SK-N-SH treated with all-trans-retinoic acid at 6 μM for 48 hours (cell line): ENCODE measurements at regions not wholly inside any gene's neighbourhood (a gene's known extent, or its start where the extent isn't known, plus 50 kb on each side); places are given as distances from the start of the nearest gene placed in this dataset.
A peak's percentile ranks its signal among the peaks of the same experiment; 100 is the strongest.

Experiments used
- ATAC-seq: fragments of 200-7000 bp; cut with Tn5 transposase; 3 replicates; pipeline ENCODE4 v1.9.1; 2020; ENCODE audit warnings: mild to moderate bottlenecking, moderate library complexity
- CREB5 ChIP-seq: fragments of 250-450 bp; sonication (Bioruptor Pico); IDR thresholded peaks from 2 replicates; pipeline ENCODE4 v1.5.1; 2020; ENCODE audit warnings: low read depth, mild to moderate bottlenecking, moderate library complexity
- CSDC2 ChIP-seq: fragments of 250-450 bp; sonication (Bioruptor Pico); IDR thresholded peaks from 2 replicates; pipeline ENCODE4 v1.5.0; 2020; ENCODE audit warnings: mild to moderate bottlenecking, moderate library complexity
- CSRNP3 ChIP-seq: fragments of 250-450 bp; sonication (Bioruptor Pico); IDR thresholded peaks from 2 replicates; pipeline ENCODE4 v1.5.1; 2021; ENCODE audit warnings: mild to moderate bottlenecking, moderate library complexity
- ESRRG ChIP-seq: fragments of 250-450 bp; sonication (Bioruptor Pico); IDR thresholded peaks from 2 replicates; pipeline ENCODE4 v1.6.1; 2021; ENCODE audit warnings: mild to moderate bottlenecking
- ISL1 ChIP-seq: fragments of 250-450 bp; sonication (Bioruptor Pico); IDR thresholded peaks from 2 replicates; pipeline ENCODE4 v2.1.2; 2022; ENCODE audit warnings: mild to moderate bottlenecking, moderate library complexity
- OSR1 ChIP-seq: fragments of 250-450 bp; sonication (Bioruptor Pico); IDR thresholded peaks from 2 replicates; pipeline ENCODE4 v1.8.0; 2022; ENCODE audit warnings: moderate library complexity, mild to moderate bottlenecking, inconsistent platforms
- PATZ1 ChIP-seq: fragments of 250-450 bp; sonication (Bioruptor Pico); IDR thresholded peaks from 2 replicates; pipeline ENCODE4 v1.8.0; 2020; ENCODE audit warnings: mild to moderate bottlenecking, moderate library complexity, borderline replicate concordance
- POU6F1 ChIP-seq: fragments of 250-450 bp; sonication (Bioruptor Pico); IDR thresholded peaks from 2 replicates; pipeline ENCODE4 v1.8.0; 2021; ENCODE audit warnings: low read depth, mild to moderate bottlenecking, moderate library complexity, borderline replicate concordance
- TOX ChIP-seq: fragments of 250-450 bp; sonication (Bioruptor Pico); IDR thresholded peaks from 2 replicates; pipeline ENCODE4 v1.8.0; 2021; ENCODE audit warnings: mild to moderate bottlenecking, moderate library complexity, borderline replicate concordance
- TSHZ2 ChIP-seq: fragments of 250-450 bp; sonication (Bioruptor Pico); IDR thresholded peaks from 2 replicates; pipeline ENCODE4 v1.5.0; 2020; ENCODE audit warnings: mild to moderate bottlenecking, moderate library complexity
- ZC3H10 ChIP-seq: fragments of 250-450 bp; sonication (Bioruptor Pico); IDR thresholded peaks from 2 replicates; pipeline ENCODE4 v1.5.1; 2021; ENCODE audit warnings: mild to moderate bottlenecking, moderate library complexity
- ZNF565 ChIP-seq: fragments of 450-650 bp; formaldehyde crosslinking; conservative IDR thresholded peaks from 2 replicates; pipeline ENCODE4 v1.5.0; 2020; ENCODE audit warnings: low read depth, mild to moderate bottlenecking, moderate library complexity
- ZNF70 ChIP-seq: fragments of 450-650 bp; formaldehyde crosslinking; IDR thresholded peaks from 2 replicates; pipeline ENCODE4 v1.5.0; 2020; ENCODE audit warnings: mild to moderate bottlenecking, moderate library complexity

- TF ChIP-seq ZC3H10 (CRISPR knock-in tag): peak; percentile 49; the same call in 1 of the 2 replicates
- TF ChIP-seq TOX: no peak
- peak; percentile 31; the same call in 1 of the 2 replicates for TF ChIP-seq PATZ1 (CRISPR knock-in tag)
- TF ChIP-seq POU6F1 (CRISPR knock-in tag): no peak
- TF ChIP-seq ISL1 (CRISPR knock-in tag): peak; percentile 80
- ATAC-seq: peak; percentile 97
Measured at GRCh38 chr15:62606376-62607113, 436.0 kb upstream of the TPM1 start.

GRCh38 chr15:62607114-62607462 is 435.5 kb upstream of the TPM1 start:
- TF ChIP-seq ZNF70 (CRISPR knock-in tag): no peak
- TF ChIP-seq ZC3H10 (CRISPR knock-in tag): no peak
- TF ChIP-seq TSHZ2 (CRISPR knock-in tag): no peak
- no peak for TF ChIP-seq CREB5 (CRISPR knock-in tag)
- ATAC-seq: no peak

GRCh38 chr15:62607643-62608042 is 434.9 kb upstream of the TPM1 start:
- TF ChIP-seq CSDC2 (CRISPR knock-in tag) (no peak), ESRRG (CRISPR knock-in tag) (no peak), ZNF565 (CRISPR knock-in tag) (no peak), CSRNP3 (CRISPR knock-in tag) (no peak), PATZ1 (CRISPR knock-in tag) (no peak), CREB5 (CRISPR knock-in tag) (no peak), ZC3H10 (CRISPR knock-in tag) (no peak), OSR1 (CRISPR knock-in tag) (no peak)
- ATAC-seq: no peak
